Endothelial cell of umbilical vein (primary cell): ENCODE measurements at regions not wholly inside any gene's neighbourhood (a gene's known extent, or its start where the extent isn't known, plus 50 kb on each side); places are given as distances from the start of the nearest gene placed in this dataset.

Experiments
- BruUV-seq: library from RNA; stranded (reverse); fragments of 400-500 nt; replicated peaks from 2 replicates; lab custom pipeline; 2021; lab: Mats Ljungman, UMichigan
- CTCF ChIA-PET: fragments of 300-600, 350-600 bp; sonication (Branson Sonifier 250); formaldehyde crosslinking; loops from one replicate; lab custom pipeline; 2021; ENCODE audit warnings: antibody characterized with exemption, inconsistent platforms; lab: Charles Lee
- POLR2A ChIA-PET: fragments of 300-600, 350-600 bp; sonication (Branson Sonifier 250); formaldehyde crosslinking; loops from one replicate; lab custom pipeline; 2021; ENCODE audit warnings: antibody characterized with exemption, inconsistent platforms; lab: Charles Lee
- DNase-seq: peaks from one replicate; pipeline ENCODE4 v3.0.0-alpha.2; 2011; ENCODE audit warnings: low read depth, low spot score
- FAIRE-seq: peaks from 2 replicates; lab custom pipeline; 2011; peaks lifted over from hg19 to GRCh38; lab: Jason Lieb, UNC
- H2AFZ ChIP-seq: 2 replicates; pipeline ENCODE4 v1.6.0; 2012; ENCODE audit warnings: low read depth, low read length, control low read depth, inconsistent platforms
- H3K27ac ChIP-seq: 2 replicates; pipeline ENCODE4 v1.5.1; 2011; ENCODE audit warnings: low read depth, mild to moderate bottlenecking, control low read depth, low read length, moderate library complexity; ENCODE audit not compliant: insufficient read depth
- H3K27me3 ChIP-seq, 2 experiments: 2 replicates each; pipeline versions ENCODE4 v1.6.0 to v1.6.1; 2011; ENCODE audit warnings: low read length in 2 of 2, mixed read lengths in 1 of 2; ENCODE audit not compliant: control insufficient read depth in 2 of 2, insufficient read depth in 2 of 2
- H3K36me3 ChIP-seq, 2 experiments: 2 replicates in 1 of 2; 3 replicates in 1 of 2; pipeline ENCODE4 v1.5.1; 2011; ENCODE audit warnings: low read length in 2 of 2, mild to moderate bottlenecking in 1 of 2, moderate library complexity in 1 of 2; ENCODE audit not compliant: control insufficient read depth in 2 of 2, insufficient read depth in 2 of 2; ENCODE audit errors: extremely low read depth in 1 of 2
- H3K4me1 ChIP-seq: 3 replicates; pipeline ENCODE4 v1.5.1; 2011; ENCODE audit warnings: mild to moderate bottlenecking, low read length; ENCODE audit not compliant: control insufficient read depth, insufficient read depth; ENCODE audit errors: extremely low read depth
- H3K4me2 ChIP-seq: 2 replicates; pipeline ENCODE4 v1.6.1; 2011; ENCODE audit warnings: low read length, control low read depth, mixed read lengths; ENCODE audit not compliant: insufficient read depth
- H3K4me3 ChIP-seq, 3 experiments: fragments of 200-600 bp in 1 of 3; sonication (generic), shearing (Covaris generic) in 1 of 3; replicated peaks in 1 of 3; 2 replicates each; pipeline ENCODE4 v1.5.1; 2011 to 2016; ENCODE audit warnings: control low read depth in 3 of 3, low read length in 3 of 3, mild to moderate bottlenecking in 2 of 3, inconsistent platforms in 1 of 3, low read depth in 1 of 3, moderate library complexity in 1 of 3; ENCODE audit not compliant: insufficient read depth in 1 of 3
- H3K79me2 ChIP-seq: 2 replicates; pipeline ENCODE4 v1.6.0; 2012; ENCODE audit warnings: low read length, inconsistent platforms; ENCODE audit not compliant: control insufficient read depth, insufficient read depth
- H3K9ac ChIP-seq: replicated peaks from 2 replicates; pipeline ENCODE3; 2011; ENCODE audit warnings: low read length, control low read depth; ENCODE audit not compliant: insufficient read depth; ENCODE audit errors: extremely low read depth
- H3K9me1 ChIP-seq: replicated peaks from 3 replicates; pipeline ENCODE4 v1.6.0; 2011; ENCODE audit warnings: mild to moderate bottlenecking, low read length; ENCODE audit not compliant: control insufficient read depth, insufficient read depth; ENCODE audit errors: extremely low read depth
- H3K9me3 ChIP-seq: replicated peaks from 2 replicates; pipeline ENCODE4 v1.5.1; 2012; ENCODE audit warnings: low read length, inconsistent platforms; ENCODE audit not compliant: control insufficient read depth, insufficient read depth
- H4K20me1 ChIP-seq: replicated peaks from 2 replicates; pipeline ENCODE3; 2011; ENCODE audit warnings: mild to moderate bottlenecking, low read length; ENCODE audit not compliant: control insufficient read depth, insufficient read depth; ENCODE audit errors: extremely low read depth
- EZH2 ChIP-seq: IDR thresholded peaks from 2 replicates; pipeline ENCODE4 v1.6.1; 2012; ENCODE audit warnings: borderline replicate concordance, low read depth, mild to moderate bottlenecking, moderate library complexity, low read length, inconsistent platforms; ENCODE audit not compliant: severe bottlenecking
- FOS ChIP-seq: IDR thresholded peaks from 2 replicates; pipeline ENCODE4 v1.6.1; 2011; ENCODE audit warnings: mild to moderate bottlenecking, low read length, moderate library complexity, borderline replicate concordance; ENCODE audit not compliant: insufficient read depth
- GATA2 ChIP-seq: IDR thresholded peaks from 2 replicates; pipeline ENCODE4 v1.7.0; 2011; ENCODE audit warnings: low read depth, mild to moderate bottlenecking, moderate library complexity, mixed read lengths, low read length; ENCODE audit not compliant: insufficient read length, insufficient read depth
- JUN ChIP-seq: IDR thresholded peaks from 2 replicates; pipeline ENCODE4 v1.6.1; 2011; ENCODE audit warnings: borderline replicate concordance, low read depth; ENCODE audit not compliant: insufficient read length, insufficient read depth
- MYC ChIP-seq: IDR thresholded peaks from one replicate; pipeline ENCODE4 v1.6.1; 2011; ENCODE audit warnings: mild to moderate bottlenecking, low read depth, low read length
- POLR2A ChIP-seq: IDR thresholded peaks from 2 replicates; pipeline ENCODE4 v1.6.1; 2012; ENCODE audit warnings: low read depth, mild to moderate bottlenecking, control low read depth, low read length
- POLR2AphosphoS5 ChIP-seq: IDR thresholded peaks from 2 replicates; pipeline ENCODE4 v1.6.1; 2012; ENCODE audit warnings: low read depth, mild to moderate bottlenecking, control low read depth, low read length, moderate library complexity; ENCODE audit not compliant: insufficient read depth
- dilution Hi-C: fragments of 300-500 bp; cut with MboI; formaldehyde crosslinking; loops from one replicate; pipeline ENCODE4 v1.15.0; 2019; ENCODE audit warnings: low sequenced_read_pairs; ENCODE audit not compliant: extremely low pct_ligation_motif_present
- intact Hi-C: fragments of 100-400 bp; cut with micrococcal nuclease; formaldehyde crosslinking; loops from one replicate; pipeline ENCODE4 v1.10.0; 2022
- TF ChIP-seq, protein P1 (sequence below): IDR thresholded peaks from 2 replicates; pipeline ENCODE4 v1.6.1; 2011; ENCODE audit not compliant: insufficient read depth, insufficient read length
- TF ChIP-seq, protein P2 (sequence below), 2 donors: IDR thresholded peaks; 1 replicate in 1 of 2; 2 replicates in 1 of 2; pipeline ENCODE4 v1.5.1; 2011; ENCODE audit warnings: low read length in 2 of 2, mild to moderate bottlenecking in 2 of 2, moderate library complexity in 2 of 2, control low read depth in 1 of 2, inconsistent platforms in 1 of 2, low read depth in 1 of 2; ENCODE audit not compliant: insufficient read depth in 1 of 2; ENCODE audit errors: extremely low read depth in 1 of 2

DNA sequence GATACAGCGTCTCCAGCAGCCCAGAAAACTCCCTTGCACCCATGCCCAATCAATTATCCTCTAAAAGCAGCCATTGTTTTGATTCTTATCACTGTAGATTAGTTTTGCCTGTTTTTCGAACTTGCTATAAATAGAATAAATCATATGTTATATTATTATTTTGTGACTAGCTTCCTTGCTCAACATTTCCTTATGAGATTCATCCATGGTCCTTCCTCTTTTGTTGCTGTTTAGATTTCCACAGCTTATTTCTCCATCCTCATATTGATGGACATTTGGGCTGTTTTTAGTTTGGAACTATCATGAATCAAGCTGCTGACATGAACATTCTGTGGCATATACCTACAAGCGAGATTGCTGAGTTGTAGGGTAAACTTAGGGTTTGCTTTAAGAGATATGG lies 595.3 kb downstream of the BCOR start:
- Histone ChIP-seq H3K9me1 (no peaks in the 10 kb centered on the region), H3K79me2 (no peaks in the 10 kb centered on the region), H3K4me3 (no peak overlapping the region), H4K20me1 (no peaks in the 10 kb centered on the region), H3K27me3 (no peaks in the 10 kb centered on the region), H3K9ac (no peak overlapping the region), H2AFZ (no peak overlapping the region), H3K9me3 (no peaks in the 10 kb centered on the region), H3K36me3 (no peaks in the 10 kb centered on the region), H3K4me1 (no peaks in the 10 kb centered on the region), H3K4me2 (no peak overlapping the region), H3K27ac (no peak overlapping the region)
- BruUV-seq: no TSS peak
- intact Hi-C loops (no loop called here), dilution Hi-C loops (no loop called here)
- TF ChIP-seq GATA2: no peak
- TF ChIP-seq MYC: no peak
- TF ChIP-seq EZH2: no peak
- no peak for TF ChIP-seq FOS
- no peak for FAIRE-seq
- no peak for DNase-seq
- ChIA-PET CTCF (no interaction called here), POLR2A (no interaction called here)

DNA sequence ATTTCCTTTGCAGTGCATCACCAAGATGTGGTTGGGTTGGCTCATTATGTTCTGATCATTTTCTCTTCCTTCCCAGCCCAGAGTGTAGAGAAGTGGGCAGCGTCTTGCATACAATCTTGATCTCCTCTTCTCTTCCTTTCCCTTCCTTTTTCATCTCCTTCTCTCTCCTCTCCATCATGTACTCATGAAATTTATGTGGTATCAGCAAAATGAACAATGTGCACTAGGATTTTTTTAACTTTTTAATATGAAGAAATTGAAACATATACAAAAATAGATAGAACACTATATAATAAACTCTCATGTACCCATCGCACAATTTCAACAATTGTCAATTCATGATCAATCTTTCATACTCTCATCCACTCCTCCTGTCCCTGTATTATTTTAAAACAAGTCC lies 593.5 kb downstream of the BCOR start:
- Histone ChIP-seq H3K9me1 (no peaks in the 10 kb centered on the region), H2AFZ (no peak overlapping the region), H3K36me3 (no peaks in the 10 kb centered on the region), H3K4me2 (no peak overlapping the region), H4K20me1 (no peaks in the 10 kb centered on the region), H3K4me1 (no peaks in the 10 kb centered on the region), H3K79me2 (no peaks in the 10 kb centered on the region), H3K27me3 (no peaks in the 10 kb centered on the region), H3K27ac (no peak overlapping the region), H3K9me3 (no peaks in the 10 kb centered on the region), H3K9ac (no peak overlapping the region), H3K4me3 (no peak overlapping the region)
- DNase-seq (no peak), FAIRE-seq (no peak)
- TF ChIP-seq, protein P1, sequence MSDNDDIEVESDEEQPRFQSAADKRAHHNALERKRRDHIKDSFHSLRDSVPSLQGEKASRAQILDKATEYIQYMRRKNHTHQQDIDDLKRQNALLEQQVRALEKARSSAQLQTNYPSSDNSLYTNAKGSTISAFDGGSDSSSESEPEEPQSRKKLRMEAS: no peak
- no peak for TF ChIP-seq POLR2A
- TF ChIP-seq JUN: no peak
- TF ChIP-seq GATA2: no peak
- no peak for TF ChIP-seq FOS
- TF ChIP-seq, protein P2, sequence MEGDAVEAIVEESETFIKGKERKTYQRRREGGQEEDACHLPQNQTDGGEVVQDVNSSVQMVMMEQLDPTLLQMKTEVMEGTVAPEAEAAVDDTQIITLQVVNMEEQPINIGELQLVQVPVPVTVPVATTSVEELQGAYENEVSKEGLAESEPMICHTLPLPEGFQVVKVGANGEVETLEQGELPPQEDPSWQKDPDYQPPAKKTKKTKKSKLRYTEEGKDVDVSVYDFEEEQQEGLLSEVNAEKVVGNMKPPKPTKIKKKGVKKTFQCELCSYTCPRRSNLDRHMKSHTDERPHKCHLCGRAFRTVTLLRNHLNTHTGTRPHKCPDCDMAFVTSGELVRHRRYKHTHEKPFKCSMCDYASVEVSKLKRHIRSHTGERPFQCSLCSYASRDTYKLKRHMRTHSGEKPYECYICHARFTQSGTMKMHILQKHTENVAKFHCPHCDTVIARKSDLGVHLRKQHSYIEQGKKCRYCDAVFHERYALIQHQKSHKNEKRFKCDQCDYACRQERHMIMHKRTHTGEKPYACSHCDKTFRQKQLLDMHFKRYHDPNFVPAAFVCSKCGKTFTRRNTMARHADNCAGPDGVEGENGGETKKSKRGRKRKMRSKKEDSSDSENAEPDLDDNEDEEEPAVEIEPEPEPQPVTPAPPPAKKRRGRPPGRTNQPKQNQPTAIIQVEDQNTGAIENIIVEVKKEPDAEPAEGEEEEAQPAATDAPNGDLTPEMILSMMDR (IDR thresholded peaks at IDR 0.05; ENCODE audit: extremely low read depth in 1 of 2, insufficient read depth in 1 of 2, low read depth in 1 of 2, low read length in 2 of 2): no peak
- no peak for TF ChIP-seq POLR2AphosphoS5
- TF ChIP-seq EZH2: no peak
- no peak for TF ChIP-seq MYC
- no TSS peak for BruUV-seq
- ChIA-PET POLR2A (no interaction called here), CTCF (no interaction called here)
- dilution Hi-C loops: no loop called here
- intact Hi-C loops: no loop called here
